Neural cell (in vitro differentiated cells): ENCODE measurements at regions not wholly inside any gene's neighbourhood (a gene's known extent, or its start where the extent isn't known, plus 50 kb on each side); places are given as distances from the start of the nearest gene placed in this dataset.

ENCODE experiments used
- H2AFZ ChIP-seq: fragments of 200-600, 300-800 bp; sonication (generic), shearing (Covaris generic); 2 replicates; pipeline ENCODE4 v1.6.0; 2014; ENCODE audit warnings: low read depth, mild to moderate bottlenecking, antibody characterized with exemption, low read length, moderate library complexity
- H3F3A ChIP-seq: fragments of 200-600 bp; shearing (Covaris generic); 2 replicates; pipeline ENCODE4 v1.6.1; 2016; ENCODE audit warnings: mild to moderate bottlenecking, moderate library complexity, mixed read lengths, antibody characterized with exemption, low read length; ENCODE audit not compliant: insufficient read depth, poor library complexity, severe bottlenecking
- H3K27ac ChIP-seq: fragments of 200-600, 300-800 bp; sonication (generic), shearing (Covaris generic); 2 replicates; pipeline ENCODE4 v1.5.1; 2014; ENCODE audit warnings: mild to moderate bottlenecking, low read length, moderate library complexity
- H3K27me3 ChIP-seq: fragments of 300-800, 200-600 bp; sonication (generic), shearing (Covaris generic); 2 replicates; pipeline ENCODE4 v1.6.0; 2014; ENCODE audit warnings: mild to moderate bottlenecking, low read depth, low read length, moderate library complexity; ENCODE audit not compliant: insufficient read depth
- H3K36me3 ChIP-seq: fragments of 300-800, 200-600 bp; sonication (generic), shearing (Covaris generic); 2 replicates; pipeline ENCODE4 v1.5.1; 2014; ENCODE audit warnings: mild to moderate bottlenecking, antibody characterized with exemption, low read length, moderate library complexity; ENCODE audit not compliant: insufficient read depth
- H3K4me2 ChIP-seq: fragments of 300-800, 200-600 bp; sonication (generic), shearing (Covaris generic); 2 replicates; pipeline ENCODE4 v1.6.0; 2014; ENCODE audit warnings: mild to moderate bottlenecking, low read length
- H3K4me3 ChIP-seq: fragments of 300-800, 200-600 bp; sonication (generic), shearing (Covaris generic); 2 replicates; pipeline ENCODE4 v1.5.1; 2014; ENCODE audit warnings: mild to moderate bottlenecking, low read length, moderate library complexity
- H3K79me2 ChIP-seq: fragments of 200-600 bp; shearing (Covaris generic); replicated peaks from 2 replicates; pipeline ENCODE4 v1.6.0; 2014; ENCODE audit warnings: mild to moderate bottlenecking, low read length, moderate library complexity; ENCODE audit not compliant: insufficient read depth
- H3K9ac ChIP-seq: fragments of 300-800, 200-600 bp; sonication (generic), shearing (Covaris generic); 2 replicates; pipeline ENCODE4 v1.6.1; 2016; ENCODE audit warnings: mild to moderate bottlenecking, low read length, mixed read lengths
- H3K9me2 ChIP-seq: fragments of 200-600 bp; shearing (Covaris generic); 2 replicates; pipeline ENCODE4 v1.6.1; 2016; ENCODE audit warnings: mild to moderate bottlenecking, low read length, mixed read lengths; ENCODE audit not compliant: insufficient read depth
- H3K9me3 ChIP-seq: fragments of 200-600, 300-800 bp; sonication (generic), shearing (Covaris generic); 2 replicates; pipeline ENCODE4 v1.6.1; 2016; ENCODE audit warnings: mild to moderate bottlenecking, mixed run types, low read length, moderate library complexity, mixed read lengths
- H4K20me1 ChIP-seq: fragments of 200-600 bp; shearing (Covaris generic); 2 replicates; pipeline ENCODE4 v1.6.1; 2016; ENCODE audit warnings: mild to moderate bottlenecking, mixed run types; ENCODE audit not compliant: insufficient read depth
- EP300 ChIP-seq: fragments of 450-650 bp; conservative IDR thresholded peaks from 2 replicates; pipeline ENCODE4 v1.6.1; 2014; ENCODE audit warnings: antibody characterized with exemption, mild to moderate bottlenecking, moderate library complexity; ENCODE audit not compliant: poor library complexity, severe bottlenecking
- EZH2 ChIP-seq: fragments of 200-600, 300-800 bp; shearing (Covaris generic), sonication (generic); IDR thresholded peaks from 2 replicates; pipeline ENCODE4 v1.6.1; 2014; ENCODE audit warnings: antibody characterized with exemption, low read length, borderline replicate concordance, mild to moderate bottlenecking; ENCODE audit not compliant: insufficient read depth, poor library complexity, severe bottlenecking
- MXI1 ChIP-seq: fragments of 450-650 bp; conservative IDR thresholded peaks from 2 replicates; pipeline ENCODE4 v1.6.1; 2014; ENCODE audit warnings: antibody characterized with exemption, mild to moderate bottlenecking; ENCODE audit not compliant: poor library complexity, severe bottlenecking
- POLR2AphosphoS5 ChIP-seq: IDR thresholded peaks from 2 replicates; pipeline ENCODE4 v1.6.1; 2012
- RAD21 ChIP-seq: fragments of 450-650 bp; conservative IDR thresholded peaks from 2 replicates; pipeline ENCODE4 v1.6.1; 2014; ENCODE audit warnings: antibody characterized with exemption, mild to moderate bottlenecking, moderate library complexity
- SMC3 ChIP-seq: fragments of 450-650 bp; conservative IDR thresholded peaks from 2 replicates; pipeline ENCODE4 v1.6.1; 2014; ENCODE audit warnings: antibody characterized with exemption, mild to moderate bottlenecking, moderate library complexity; ENCODE audit not compliant: poor library complexity
- TAF1 ChIP-seq: IDR thresholded peaks from 2 replicates; pipeline ENCODE4 v1.6.1; 2012; ENCODE audit warnings: low read depth
- TF ChIP-seq, protein P1 (sequence below): IDR thresholded peaks from 2 replicates; pipeline ENCODE4 v1.6.1; 2012; ENCODE audit warnings: borderline replicate concordance
- TF ChIP-seq, protein P2 (sequence below): fragments of 450-650 bp; IDR thresholded peaks from 2 replicates; pipeline ENCODE4 v1.5.1; 2014; ENCODE audit warnings: antibody characterized with exemption, mild to moderate bottlenecking, moderate library complexity; ENCODE audit not compliant: poor library complexity, severe bottlenecking

GRCh38 chr20:48286601-48287000 lies 501.3 kb upstream of the SULF2 start:
- Histone ChIP-seq H3K9me3 (no peaks in the 10 kb centered on the region), H2AFZ (no peak overlapping the region), H3K36me3 (no peaks in the 10 kb centered on the region), H3K9ac (no peak overlapping the region), H3K4me2 (no peak overlapping the region), H3K27ac (no peak overlapping the region), H3K4me3 (no peak overlapping the region), H3K9me2 (no peaks in the 10 kb centered on the region), H4K20me1 (no peaks in the 10 kb centered on the region), H3F3A (no peaks in the 10 kb centered on the region), H3K27me3 (no peaks in the 10 kb centered on the region), H3K79me2 (no peaks in the 10 kb centered on the region)
- TF ChIP-seq, protein P1, sequence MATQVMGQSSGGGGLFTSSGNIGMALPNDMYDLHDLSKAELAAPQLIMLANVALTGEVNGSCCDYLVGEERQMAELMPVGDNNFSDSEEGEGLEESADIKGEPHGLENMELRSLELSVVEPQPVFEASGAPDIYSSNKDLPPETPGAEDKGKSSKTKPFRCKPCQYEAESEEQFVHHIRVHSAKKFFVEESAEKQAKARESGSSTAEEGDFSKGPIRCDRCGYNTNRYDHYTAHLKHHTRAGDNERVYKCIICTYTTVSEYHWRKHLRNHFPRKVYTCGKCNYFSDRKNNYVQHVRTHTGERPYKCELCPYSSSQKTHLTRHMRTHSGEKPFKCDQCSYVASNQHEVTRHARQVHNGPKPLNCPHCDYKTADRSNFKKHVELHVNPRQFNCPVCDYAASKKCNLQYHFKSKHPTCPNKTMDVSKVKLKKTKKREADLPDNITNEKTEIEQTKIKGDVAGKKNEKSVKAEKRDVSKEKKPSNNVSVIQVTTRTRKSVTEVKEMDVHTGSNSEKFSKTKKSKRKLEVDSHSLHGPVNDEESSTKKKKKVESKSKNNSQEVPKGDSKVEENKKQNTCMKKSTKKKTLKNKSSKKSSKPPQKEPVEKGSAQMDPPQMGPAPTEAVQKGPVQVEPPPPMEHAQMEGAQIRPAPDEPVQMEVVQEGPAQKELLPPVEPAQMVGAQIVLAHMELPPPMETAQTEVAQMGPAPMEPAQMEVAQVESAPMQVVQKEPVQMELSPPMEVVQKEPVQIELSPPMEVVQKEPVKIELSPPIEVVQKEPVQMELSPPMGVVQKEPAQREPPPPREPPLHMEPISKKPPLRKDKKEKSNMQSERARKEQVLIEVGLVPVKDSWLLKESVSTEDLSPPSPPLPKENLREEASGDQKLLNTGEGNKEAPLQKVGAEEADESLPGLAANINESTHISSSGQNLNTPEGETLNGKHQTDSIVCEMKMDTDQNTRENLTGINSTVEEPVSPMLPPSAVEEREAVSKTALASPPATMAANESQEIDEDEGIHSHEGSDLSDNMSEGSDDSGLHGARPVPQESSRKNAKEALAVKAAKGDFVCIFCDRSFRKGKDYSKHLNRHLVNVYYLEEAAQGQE, result no peak
- TF ChIP-seq RAD21 (no peak), POLR2AphosphoS5 (no peak), EZH2 (no peak), TAF1 (no peak), SMC3 (no peak), MXI1 (no peak), EP300 (no peak)
- TF ChIP-seq, protein P2, sequence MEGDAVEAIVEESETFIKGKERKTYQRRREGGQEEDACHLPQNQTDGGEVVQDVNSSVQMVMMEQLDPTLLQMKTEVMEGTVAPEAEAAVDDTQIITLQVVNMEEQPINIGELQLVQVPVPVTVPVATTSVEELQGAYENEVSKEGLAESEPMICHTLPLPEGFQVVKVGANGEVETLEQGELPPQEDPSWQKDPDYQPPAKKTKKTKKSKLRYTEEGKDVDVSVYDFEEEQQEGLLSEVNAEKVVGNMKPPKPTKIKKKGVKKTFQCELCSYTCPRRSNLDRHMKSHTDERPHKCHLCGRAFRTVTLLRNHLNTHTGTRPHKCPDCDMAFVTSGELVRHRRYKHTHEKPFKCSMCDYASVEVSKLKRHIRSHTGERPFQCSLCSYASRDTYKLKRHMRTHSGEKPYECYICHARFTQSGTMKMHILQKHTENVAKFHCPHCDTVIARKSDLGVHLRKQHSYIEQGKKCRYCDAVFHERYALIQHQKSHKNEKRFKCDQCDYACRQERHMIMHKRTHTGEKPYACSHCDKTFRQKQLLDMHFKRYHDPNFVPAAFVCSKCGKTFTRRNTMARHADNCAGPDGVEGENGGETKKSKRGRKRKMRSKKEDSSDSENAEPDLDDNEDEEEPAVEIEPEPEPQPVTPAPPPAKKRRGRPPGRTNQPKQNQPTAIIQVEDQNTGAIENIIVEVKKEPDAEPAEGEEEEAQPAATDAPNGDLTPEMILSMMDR, result no peak

DNA sequence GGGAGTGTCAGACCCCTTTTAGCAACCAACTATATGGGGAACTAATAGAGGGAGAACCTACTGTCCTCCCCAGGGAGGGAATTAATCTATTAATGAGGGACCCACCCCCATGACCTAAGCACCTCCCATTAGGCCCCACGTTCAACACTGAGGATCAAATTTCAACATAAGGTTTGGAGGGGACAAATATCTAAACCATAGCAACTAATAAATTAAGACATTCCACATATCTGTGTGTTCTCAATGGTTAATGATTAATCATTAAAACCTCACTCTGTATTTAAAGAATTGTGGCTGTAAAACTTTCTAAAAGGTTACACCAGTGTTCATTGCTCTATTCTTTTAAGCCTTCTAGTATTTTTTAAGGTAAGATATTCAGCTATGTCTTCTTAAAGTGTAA lies 500.4 kb upstream of the SULF2 start:
- H3K4me2 ChIP-seq, result no peak overlapping the region
- H3K9me3 ChIP-seq, result no peaks in the 10 kb centered on the region
- no peak overlapping the region for H3K9ac ChIP-seq
- H3K36me3 ChIP-seq, result no peaks in the 10 kb centered on the region
- TF ChIP-seq, protein P2, result no peak
- TF ChIP-seq POLR2AphosphoS5, result no peak
- no peak for TF ChIP-seq TAF1
- no peak for TF ChIP-seq MXI1
- TF ChIP-seq RAD21, result no peak
- TF ChIP-seq, protein P1, result no peak
- no peak for TF ChIP-seq EP300
- TF ChIP-seq EZH2, result no peak
- H3K9me2 ChIP-seq, result no peaks in the 10 kb centered on the region
- H3F3A ChIP-seq, result no peaks in the 10 kb centered on the region
- no peaks in the 10 kb centered on the region for H3K79me2 ChIP-seq
- no peaks in the 10 kb centered on the region for H4K20me1 ChIP-seq
- no peaks in the 10 kb centered on the region for H3K27me3 ChIP-seq
- no peak overlapping the region for H3K4me3 ChIP-seq
- no peak overlapping the region for H3K27ac ChIP-seq
- H2AFZ ChIP-seq, result no peak overlapping the region
